Esophagus (tissue), 2 donors: ENCODE measurements at regions not wholly inside any gene's neighbourhood (a gene's known extent, or its start where the extent isn't known, plus 50 kb on each side); places are given as distances from the start of the nearest gene placed in this dataset.

Experiments
- H3K27ac ChIP-seq, 2 donors: one replicate each; pipeline ENCODE4 v1.5.1; 2013; ENCODE audit warnings: low read depth in 2 of 2, mild to moderate bottlenecking in 2 of 2, inconsistent platforms in 1 of 2, low read length in 1 of 2, moderate library complexity in 1 of 2
- H3K27me3 ChIP-seq, 2 donors: one replicate each; pipeline ENCODE4 v1.6.1; 2013; ENCODE audit warnings: low read length in 2 of 2, control low read depth in 1 of 2, mild to moderate bottlenecking in 1 of 2; ENCODE audit not compliant: insufficient read depth in 2 of 2, control insufficient read depth in 1 of 2
- H3K36me3 ChIP-seq, 2 donors: one replicate each; pipeline ENCODE4 v1.6.1; 2013; ENCODE audit warnings: low read length in 1 of 2; ENCODE audit not compliant: control insufficient read depth in 2 of 2, insufficient read depth in 2 of 2
- H3K4me1 ChIP-seq, 2 donors: one replicate each; pipeline ENCODE4 v1.6.1; 2013; ENCODE audit warnings: low read length in 1 of 2; ENCODE audit not compliant: control insufficient read depth in 2 of 2, insufficient read depth in 2 of 2
- H3K4me3 ChIP-seq, 2 donors: one replicate each; pipeline ENCODE4 v1.5.1; 2013; ENCODE audit warnings: low read length in 2 of 2, mild to moderate bottlenecking in 2 of 2, low read depth in 1 of 2, moderate library complexity in 1 of 2
- H3K9me3 ChIP-seq, 2 donors: one replicate each; pipeline ENCODE4 v1.6.1; 2013; ENCODE audit warnings: mild to moderate bottlenecking in 2 of 2, low read depth in 1 of 2, low read length in 1 of 2, moderate library complexity in 1 of 2; ENCODE audit not compliant: control insufficient read depth in 2 of 2, insufficient read depth in 1 of 2
- WGBS, 2 donors: extraction: QIAGEN DNeasy Blood & Tissue Kit; methylation state at CpG; one replicate each; pipeline ENCODE4 v1.1.7; 2013; 5-methylcytosine and 5-hydroxymethylcytosine counted together
- donor health status: healthy with polysubstance abuse.
- donor health status: Bipolar disorder and iron deficiency.

DNA sequence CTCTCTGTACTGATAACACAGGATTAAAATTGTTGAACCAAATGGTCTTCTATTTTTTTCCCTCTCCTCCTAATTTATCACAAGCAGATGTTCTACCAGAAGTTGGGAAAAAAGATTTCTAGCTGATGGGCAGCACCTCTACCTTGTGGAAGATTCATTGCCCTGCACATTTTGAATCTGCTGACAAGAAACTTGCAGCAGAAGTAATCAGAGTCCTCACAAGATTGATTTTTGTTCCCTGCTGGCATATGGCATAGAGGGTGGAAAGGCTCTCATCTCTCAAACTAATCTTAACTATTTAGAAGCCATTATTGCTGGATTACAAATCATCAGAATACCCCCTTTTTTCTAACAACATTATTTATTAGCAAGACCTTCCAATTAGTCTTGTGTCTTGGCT, 148.9 kb upstream of the MEIS2 start:
- no peak overlapping the region for H3K27ac ChIP-seq
- H3K27me3 ChIP-seq, result no peaks in the 10 kb centered on the region
- H3K4me3 ChIP-seq, result no peak overlapping the region
- no peaks in the 10 kb centered on the region for H3K36me3 ChIP-seq
- H3K4me1 ChIP-seq, result no peaks in the 10 kb centered on the region
- H3K9me3 ChIP-seq, result no peaks in the 10 kb centered on the region

DNA sequence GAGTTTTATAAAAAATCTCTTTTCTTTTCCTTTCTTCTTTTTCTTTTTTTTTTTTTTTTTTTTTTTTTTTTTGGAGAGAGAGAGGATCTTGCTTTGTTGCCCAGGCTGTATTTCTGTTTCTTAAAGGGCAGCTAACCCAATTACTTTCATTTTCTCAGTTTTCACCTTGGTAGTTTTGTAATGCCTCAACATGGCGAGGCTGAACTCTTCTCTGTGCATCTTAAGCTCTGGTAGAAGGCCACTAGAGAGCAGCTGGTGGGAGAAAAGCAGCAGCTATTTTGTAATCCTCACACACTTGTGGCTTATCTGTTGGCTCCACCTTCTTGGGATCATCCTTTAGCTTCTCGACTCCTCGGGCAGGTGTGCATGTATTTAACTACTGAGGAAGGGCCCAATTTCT, 152.2 kb upstream of the MEIS2 start:
- Histone ChIP-seq H3K4me3 (no peak overlapping the region), H3K4me1 (no peaks in the 10 kb centered on the region), H3K36me3 (no peaks in the 10 kb centered on the region), H3K27me3 (no peaks in the 10 kb centered on the region), H3K9me3 (no peaks in the 10 kb centered on the region), H3K27ac (no peak overlapping the region)
- WGBS, 2 donors, result 67 to 71% methylated on average over 3 of the region's 3 CpGs

DNA sequence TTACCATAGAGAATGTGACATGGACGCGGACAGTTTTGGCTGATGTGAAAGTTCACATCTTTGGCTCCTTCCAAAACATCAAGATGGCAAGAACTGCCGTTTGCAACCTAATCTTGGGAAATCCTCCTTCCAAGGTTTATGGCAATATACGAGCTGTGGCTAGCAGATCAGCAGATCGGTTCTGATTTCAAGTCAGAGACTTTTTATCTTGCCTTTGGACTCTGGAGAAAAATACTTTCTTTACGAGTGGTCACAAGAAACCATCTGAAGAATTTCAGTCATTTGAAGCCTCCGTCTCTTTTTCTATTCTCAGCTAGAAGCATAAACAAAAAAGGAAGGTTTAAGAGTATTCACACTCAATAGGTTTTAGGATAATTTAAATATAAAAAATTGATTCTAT, 153.5 kb upstream of the MEIS2 start:
- WGBS, 2 donors, result 77 to 79% methylated on average over 7 of the region's 7 CpGs
- H3K36me3 ChIP-seq, result no peaks in the 10 kb centered on the region
- no peaks in the 10 kb centered on the region for H3K27me3 ChIP-seq
- no peaks in the 10 kb centered on the region for H3K4me1 ChIP-seq
- H3K9me3 ChIP-seq, result no peaks in the 10 kb centered on the region
- H3K27ac ChIP-seq, result no peak overlapping the region
- no peak overlapping the region for H3K4me3 ChIP-seq

DNA sequence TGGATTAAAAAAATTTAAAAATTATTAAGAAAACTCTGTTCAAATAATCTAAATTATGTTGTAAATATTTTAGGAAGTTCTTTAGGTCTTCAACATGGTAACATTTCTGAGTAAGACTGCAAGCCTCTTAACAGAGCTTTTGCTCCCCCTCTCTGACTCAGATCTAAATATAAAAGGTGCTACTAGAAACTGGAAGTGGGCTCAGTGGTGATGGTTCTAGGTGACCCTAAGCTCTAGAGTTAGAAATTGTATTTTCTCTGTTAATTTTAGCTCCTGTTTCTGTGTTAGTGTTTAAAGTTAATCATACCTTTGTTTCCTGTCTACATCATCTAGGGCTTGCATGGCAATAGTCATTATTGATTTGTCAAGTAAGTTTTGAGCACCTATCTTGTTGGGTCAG, 159.9 kb upstream of the MEIS2 start:
- H3K4me3 ChIP-seq, result no peak overlapping the region
- no peaks in the 10 kb centered on the region for H3K36me3 ChIP-seq
- no peaks in the 10 kb centered on the region for H3K9me3 ChIP-seq
- H3K27me3 ChIP-seq, result no peaks in the 10 kb centered on the region
- no peak overlapping the region for H3K27ac ChIP-seq
- H3K4me1 ChIP-seq, result no peaks in the 10 kb centered on the region

DNA sequence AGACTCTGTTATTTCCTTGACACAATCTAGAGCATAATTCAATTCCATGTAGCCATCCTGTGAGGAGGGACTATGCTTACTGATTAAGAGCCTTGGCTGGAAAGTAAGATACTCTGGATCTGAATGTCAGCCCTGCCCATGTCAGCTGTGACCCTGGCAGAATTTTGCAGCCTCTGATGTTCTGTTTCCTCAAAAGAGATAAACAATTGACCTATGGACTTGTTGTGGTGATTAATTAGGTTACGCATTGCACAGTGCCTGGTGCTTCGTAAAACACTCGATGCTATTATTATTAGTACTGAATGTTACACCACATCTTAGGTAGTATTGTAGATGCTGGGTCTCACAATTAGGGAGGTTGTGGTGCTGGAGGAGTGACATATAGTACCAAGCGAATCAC, 161.3 kb upstream of the MEIS2 start:
- H3K27ac ChIP-seq, result no peak overlapping the region
- H3K4me1 ChIP-seq, result no peaks in the 10 kb centered on the region
- 69 to 87% methylated on average over 4 of the region's 4 CpGs for WGBS, 2 donors
- H3K4me3 ChIP-seq, result no peak overlapping the region
- no peaks in the 10 kb centered on the region for H3K36me3 ChIP-seq
- H3K27me3 ChIP-seq, result no peaks in the 10 kb centered on the region
- no peaks in the 10 kb centered on the region for H3K9me3 ChIP-seq

DNA sequence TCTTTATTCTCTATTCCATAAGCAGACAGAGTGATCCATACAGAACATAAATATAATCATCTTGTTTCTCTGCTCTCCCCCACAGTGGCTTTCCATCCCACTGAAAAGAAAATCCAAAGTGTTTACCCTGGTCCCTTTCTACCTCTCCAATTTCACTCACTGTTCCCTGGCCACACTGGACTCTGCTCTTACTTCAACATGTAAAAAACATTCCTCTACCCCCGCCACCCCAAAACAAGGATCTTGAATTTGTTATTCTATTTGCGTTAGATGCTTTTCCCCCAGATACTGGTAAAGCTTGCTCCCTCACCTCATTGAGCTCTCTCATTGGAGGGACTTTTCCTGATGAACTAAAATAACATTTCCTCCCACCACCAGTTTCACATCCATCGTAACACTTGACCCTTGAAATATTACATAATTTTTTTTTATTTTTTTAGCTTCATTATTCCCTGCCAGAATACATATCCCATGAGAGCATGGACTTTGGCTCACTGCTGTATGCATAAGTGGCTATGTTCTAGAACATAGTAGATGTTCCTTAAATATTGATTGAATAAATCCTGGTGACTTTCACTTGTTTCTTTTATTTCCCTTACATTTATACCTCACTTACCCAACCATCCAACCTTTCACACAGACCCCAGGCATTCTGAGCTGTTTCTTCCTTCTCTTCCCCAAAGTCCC, 162.7 kb upstream of the MEIS2 start:
- Histone ChIP-seq H3K27me3 (no peaks in the 10 kb centered on the region), H3K36me3 (no peaks in the 10 kb centered on the region), H3K4me3 (no peak overlapping the region), H3K27ac (no peak overlapping the region), H3K9me3 (no peaks in the 10 kb centered on the region), H3K4me1 (no peaks in the 10 kb centered on the region)
- 70 to 71% methylated on average over 3 of the region's 3 CpGs for WGBS, 2 donors

DNA sequence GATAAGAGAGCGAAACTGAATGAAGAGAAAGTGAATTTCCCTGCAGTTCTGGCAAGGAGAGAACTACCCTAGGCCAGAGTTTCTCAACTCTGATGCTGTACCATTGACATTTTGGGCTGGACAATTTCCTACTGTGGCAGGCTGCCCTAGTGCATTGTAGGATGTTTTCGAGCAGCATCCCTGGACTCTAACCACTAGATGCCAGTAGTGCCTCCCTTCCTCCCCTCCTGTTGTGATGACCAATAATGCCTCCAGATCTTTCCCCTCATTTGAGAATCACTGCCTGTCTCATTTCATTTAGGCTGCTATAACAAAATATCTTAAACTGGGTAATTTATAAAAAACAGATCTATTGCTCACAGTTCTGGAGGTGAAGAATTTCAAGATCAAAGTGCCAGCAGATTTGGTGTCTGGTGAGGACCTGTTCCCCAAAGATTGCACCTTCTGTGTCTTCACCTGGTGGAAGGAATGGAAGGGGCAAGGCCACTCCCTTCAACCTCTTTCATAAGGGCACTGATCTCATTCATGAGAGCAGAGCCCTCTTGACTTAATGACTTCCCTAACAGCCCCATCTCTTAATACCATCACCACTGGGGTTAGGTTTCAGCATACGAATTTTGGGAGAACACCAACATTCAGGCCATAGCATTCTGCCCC, 188.9 kb upstream of the MEIS2 start:
- 56 to 60% methylated on average over 3 of the region's 3 CpGs for WGBS, 2 donors
- Histone ChIP-seq H3K36me3 (no peaks in the 10 kb centered on the region), H3K4me3 (no peak overlapping the region), H3K4me1 (no peaks in the 10 kb centered on the region), H3K27me3 (no peaks in the 10 kb centered on the region), H3K9me3 (peaks cover 0 to 2% of the 10 kb centered on the region in 2 donors), H3K27ac (no peak overlapping the region)

DNA sequence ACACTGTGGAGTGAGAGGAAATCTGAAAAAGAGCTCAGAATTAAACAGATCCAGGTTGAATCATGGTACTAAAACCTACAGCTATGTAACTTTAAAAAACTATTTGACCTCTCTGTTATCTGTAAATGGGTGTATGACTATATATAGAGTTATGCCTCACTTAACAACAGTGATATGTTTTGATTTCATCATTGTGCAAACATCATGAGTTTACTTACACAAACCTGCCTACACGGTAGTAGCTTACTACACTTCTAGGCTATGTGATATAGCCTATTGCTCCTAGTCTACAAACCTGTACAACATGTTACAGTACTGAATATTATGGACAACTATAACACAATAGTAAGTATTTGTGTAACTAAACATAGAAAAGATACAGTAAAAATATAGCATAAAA, 191.6 kb upstream of the MEIS2 start:
- WGBS, 2 donors, result 49 to 57% methylated on average over 1 of the region's 1 CpG

DNA sequence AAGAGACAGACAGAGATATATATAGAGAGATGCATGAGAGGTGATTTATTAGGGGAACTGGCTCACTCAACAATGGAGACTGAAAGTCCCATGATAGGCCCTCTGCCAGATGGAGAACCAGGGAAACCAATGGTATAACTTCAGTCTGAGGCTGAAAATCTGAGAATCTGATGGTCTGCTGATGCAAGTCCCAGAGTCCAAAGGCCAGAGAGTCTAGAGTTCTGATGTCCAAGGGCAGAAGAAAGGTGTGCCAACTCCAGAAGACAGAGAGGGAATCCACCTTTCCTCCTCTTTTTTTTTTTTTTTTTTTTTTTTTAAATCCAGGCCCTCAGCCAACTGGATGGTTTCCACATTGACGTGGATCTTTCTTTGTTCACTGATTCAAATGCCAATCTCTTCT, 197.9 kb upstream of the MEIS2 start:
- H3K9me3 ChIP-seq, result no peaks in the 10 kb centered on the region
- H3K4me3 ChIP-seq, result no peak overlapping the region
- no peaks in the 10 kb centered on the region for H3K36me3 ChIP-seq
- 16 to 18% methylated on average over 1 of the region's 1 CpG for WGBS, 2 donors
- H3K27me3 ChIP-seq, result no peaks in the 10 kb centered on the region
- no peaks in the 10 kb centered on the region for H3K4me1 ChIP-seq
- no peak overlapping the region for H3K27ac ChIP-seq

More for the DNA sequence above, 191.6 kb upstream of the MEIS2 start:
- Histone ChIP-seq H3K4me1 (no peaks in the 10 kb centered on the region), H3K4me3 (no peak overlapping the region), H3K9me3 (peaks cover 0 to 2% of the 10 kb centered on the region in 2 donors), H3K27ac (no peak overlapping the region), H3K36me3 (no peaks in the 10 kb centered on the region), H3K27me3 (no peaks in the 10 kb centered on the region)

DNA sequence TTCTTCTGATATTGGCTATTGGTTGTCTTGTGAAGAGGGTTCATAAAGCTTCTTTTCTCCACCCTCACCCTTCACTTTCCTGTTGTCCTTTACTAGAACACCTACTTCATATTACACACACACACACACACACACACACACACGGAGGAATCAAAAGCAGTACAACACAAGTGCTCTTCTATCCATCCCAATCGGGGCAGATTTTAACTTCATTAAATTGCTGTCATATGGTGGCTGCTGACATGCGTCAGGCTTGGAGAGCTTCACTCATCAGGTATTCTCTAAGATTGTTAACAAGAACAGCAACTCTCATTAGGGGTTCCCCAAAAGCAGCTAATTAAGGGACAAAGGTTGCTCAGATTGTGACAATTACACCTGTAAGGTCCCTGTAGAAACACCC, 239.1 kb upstream of the MEIS2 start:
- H3K27me3 ChIP-seq, result no peaks in the 10 kb centered on the region
- 81 to 88% methylated on average over 3 of the region's 3 CpGs for whole genome bisulfite sequencing, 2 donors
- no peaks in the 10 kb centered on the region for H3K4me1 ChIP-seq
- no peaks in the 10 kb centered on the region for H3K36me3 ChIP-seq
- H3K9me3 ChIP-seq, result no peaks in the 10 kb centered on the region
- no peak overlapping the region for H3K4me3 ChIP-seq
- H3K27ac ChIP-seq, result no peak overlapping the region
